Lung (tissue), 11 donors: ENCODE measurements at regions not wholly inside any gene's neighbourhood (a gene's known extent, or its start where the extent isn't known, plus 50 kb on each side); places are given as distances from the start of the nearest gene placed in this dataset.

Experiments used
- ATAC-seq: fragments of 200-7000 bp; cut with Tn5 transposase; one replicate; pipeline ENCODE4 v1.9.1; 2020; ENCODE audit warnings: moderate number of reproducible peaks; ENCODE audit not compliant: insufficient read depth, low FRiP score
- DNase-seq, 3 donors: peaks; one replicate each; pipeline ENCODE4 v3.0.0-alpha.2; 2013 to 2017
- H3K27ac ChIP-seq, 2 donors: one replicate each; pipeline ENCODE4 v1.5.1; 2013; ENCODE audit warnings: mild to moderate bottlenecking in 2 of 2, moderate library complexity in 2 of 2, control low read depth in 1 of 2, inconsistent platforms in 1 of 2, low read depth in 1 of 2, low read length in 1 of 2
- H3K27me3 ChIP-seq, 3 donors: one replicate each; pipeline ENCODE4 v1.5.1; 2013; ENCODE audit warnings: low read length in 2 of 3; ENCODE audit not compliant: control insufficient read depth in 3 of 3, insufficient read depth in 3 of 3
- H3K36me3 ChIP-seq, 4 donors: one replicate each; pipeline ENCODE4 v1.5.1; 2013; ENCODE audit warnings: low read length in 4 of 4, mild to moderate bottlenecking in 1 of 4, moderate library complexity in 1 of 4; ENCODE audit not compliant: control insufficient read depth in 4 of 4, insufficient read depth in 4 of 4
- H3K4me1 ChIP-seq, 5 donors: one replicate each; pipeline ENCODE4 v1.5.1; 2013; ENCODE audit warnings: low read length in 5 of 5, mild to moderate bottlenecking in 2 of 5, moderate library complexity in 1 of 5; ENCODE audit not compliant: control insufficient read depth in 5 of 5, insufficient read depth in 5 of 5
- H3K4me3 ChIP-seq: one replicate; pipeline ENCODE4 v1.5.1; 2013; ENCODE audit warnings: mild to moderate bottlenecking, control low read depth, moderate library complexity
- H3K9ac ChIP-seq, 2 donors: one replicate each; pipeline ENCODE4 v1.5.1; 2013; ENCODE audit warnings: low read length in 2 of 2, control low read depth in 1 of 2; ENCODE audit not compliant: insufficient read depth in 1 of 2
- H3K9me3 ChIP-seq, 4 donors: one replicate each; pipeline ENCODE4 v1.5.1; 2013; ENCODE audit warnings: low read length in 3 of 4, mild to moderate bottlenecking in 1 of 4, moderate library complexity in 1 of 4; ENCODE audit not compliant: control insufficient read depth in 4 of 4, insufficient read depth in 3 of 4
- WGBS, 2 donors: extraction: QIAGEN DNeasy Blood & Tissue Kit; methylation state at CpG; one replicate each; pipeline ENCODE4 v1.1.7; 2013; 5-methylcytosine and 5-hydroxymethylcytosine counted together
- TF ChIP-seq, protein P1 (sequence below): IDR thresholded peaks from 2 replicates; pipeline ENCODE4 v1.5.1; 2012; ENCODE audit warnings: mild to moderate bottlenecking; ENCODE audit errors: control extremely low read depth, extremely low read depth
- donor health status: control.
- donor health status: control.
- donor health status: Bipolar disorder and iron deficiency.
- donor health status: healthy.
- donor health status: DM: yes; HTN: yes; CAD: no.

GRCh38 chr7:136370137-136370536, 393.0 kb upstream of the MTPN start:
- no peaks in the 10 kb centered on the region for H3K9me3 ChIP-seq
- TF ChIP-seq, protein P1, sequence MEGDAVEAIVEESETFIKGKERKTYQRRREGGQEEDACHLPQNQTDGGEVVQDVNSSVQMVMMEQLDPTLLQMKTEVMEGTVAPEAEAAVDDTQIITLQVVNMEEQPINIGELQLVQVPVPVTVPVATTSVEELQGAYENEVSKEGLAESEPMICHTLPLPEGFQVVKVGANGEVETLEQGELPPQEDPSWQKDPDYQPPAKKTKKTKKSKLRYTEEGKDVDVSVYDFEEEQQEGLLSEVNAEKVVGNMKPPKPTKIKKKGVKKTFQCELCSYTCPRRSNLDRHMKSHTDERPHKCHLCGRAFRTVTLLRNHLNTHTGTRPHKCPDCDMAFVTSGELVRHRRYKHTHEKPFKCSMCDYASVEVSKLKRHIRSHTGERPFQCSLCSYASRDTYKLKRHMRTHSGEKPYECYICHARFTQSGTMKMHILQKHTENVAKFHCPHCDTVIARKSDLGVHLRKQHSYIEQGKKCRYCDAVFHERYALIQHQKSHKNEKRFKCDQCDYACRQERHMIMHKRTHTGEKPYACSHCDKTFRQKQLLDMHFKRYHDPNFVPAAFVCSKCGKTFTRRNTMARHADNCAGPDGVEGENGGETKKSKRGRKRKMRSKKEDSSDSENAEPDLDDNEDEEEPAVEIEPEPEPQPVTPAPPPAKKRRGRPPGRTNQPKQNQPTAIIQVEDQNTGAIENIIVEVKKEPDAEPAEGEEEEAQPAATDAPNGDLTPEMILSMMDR, result no peak
- no peak for DNase-seq
- ATAC-seq, result no peak
- no peaks in the 10 kb centered on the region for H3K36me3 ChIP-seq
- WGBS, 2 donors, result 93 to 94% methylated on average over 2 of the region's 2 CpGs
- H3K4me3 ChIP-seq, result no peak overlapping the region
- no peak overlapping the region for H3K27ac ChIP-seq
- no peaks in the 10 kb centered on the region for H3K4me1 ChIP-seq
- H3K9ac ChIP-seq, result no peak overlapping the region
- no peaks in the 10 kb centered on the region for H3K27me3 ChIP-seq

DNA sequence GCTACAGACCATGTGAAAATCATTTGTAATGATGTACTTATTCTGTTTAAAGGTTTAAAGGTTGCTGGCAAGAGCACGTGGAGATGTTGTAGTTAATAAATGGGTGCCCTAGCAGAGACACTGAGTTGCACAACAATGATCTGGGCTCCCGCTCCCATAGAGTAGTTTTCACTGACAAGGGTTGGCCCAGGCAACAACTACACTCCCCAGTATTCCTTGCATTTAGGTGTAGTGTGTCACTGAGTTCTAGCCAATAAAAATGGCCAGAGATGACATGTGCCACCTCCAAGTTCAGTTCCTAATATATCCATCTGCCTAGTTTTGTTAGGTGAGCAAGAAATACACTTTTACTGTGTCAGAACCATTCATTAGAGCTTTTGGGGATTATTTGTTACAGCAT, 392.1 kb upstream of the MTPN start:
- Histone ChIP-seq H3K36me3 (no peaks in the 10 kb centered on the region), H3K9me3 (no peaks in the 10 kb centered on the region), H3K4me3 (no peak overlapping the region), H3K27ac (no peak overlapping the region), H3K9ac (no peak overlapping the region), H3K27me3 (no peaks in the 10 kb centered on the region), H3K4me1 (no peaks in the 10 kb centered on the region)
- TF ChIP-seq, protein P1, result no peak
- DNase-seq (no peak), ATAC-seq (no peak)
- 80 to 89% methylated on average over 2 of the region's 2 CpGs for WGBS, 2 donors

DNA sequence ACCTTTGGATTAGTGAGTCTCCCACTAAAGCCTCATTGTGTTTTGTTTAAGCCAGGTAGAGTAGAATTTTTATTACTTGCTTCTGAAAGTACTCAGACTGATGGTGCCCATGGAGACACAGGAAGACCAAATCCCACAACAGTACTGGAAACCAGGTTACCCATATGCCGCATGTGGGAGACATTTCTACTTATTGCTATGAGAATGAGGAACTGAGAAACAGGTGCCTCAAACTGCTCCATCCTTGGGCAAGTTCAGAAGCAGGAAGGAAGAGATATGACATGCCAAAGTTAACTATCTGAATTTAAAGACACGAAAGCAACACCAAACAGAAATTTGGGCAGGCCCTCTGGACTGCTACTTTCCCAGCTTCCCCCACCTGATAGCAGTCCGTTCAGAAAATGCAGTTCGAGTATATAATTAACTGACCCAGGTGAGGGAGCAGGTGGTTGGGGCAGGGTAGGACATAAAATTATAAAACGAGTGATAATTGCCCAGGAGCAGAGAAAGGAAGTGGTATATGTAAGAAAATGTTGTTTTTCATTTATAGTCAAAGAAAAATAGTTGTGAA, 382.3 kb upstream of the MTPN start:
- no peak for ATAC-seq
- no peak for DNase-seq
- Histone ChIP-seq H3K4me3 (no peak overlapping the region), H3K36me3 (no peaks in the 10 kb centered on the region), H3K27ac (no peak overlapping the region), H3K9ac (no peak overlapping the region), H3K9me3 (no peaks in the 10 kb centered on the region), H3K4me1 (no peaks in the 10 kb centered on the region), H3K27me3 (no peaks in the 10 kb centered on the region)
- 63 to 66% methylated on average over 5 of the region's 5 CpGs for WGBS, 2 donors
- TF ChIP-seq, protein P1, result no peak

- Histone ChIP-seq H3K9me3 (peaks cover 0 to 3% (median 0%) of the 10 kb centered on the region in 4 donors), H3K4me1 (peaks cover 0 to 3% (median 0%) of the 10 kb centered on the region in 5 donors), H3K4me3 (no peak overlapping the region), H3K9ac (no peak overlapping the region), H3K36me3 (no peaks in the 10 kb centered on the region), H3K27ac (no peak overlapping the region), H3K27me3 (no peaks in the 10 kb centered on the region)
- WGBS, 2 donors, result 57 to 65% methylated on average over 2 of the region's 2 CpGs
- DNase-seq, result no peak
- no peak for ATAC-seq
- TF ChIP-seq, protein P1, result no peak
Measured at GRCh38 chr7:136353287-136353686, 376.1 kb upstream of the MTPN start.
